ENCODE measurements at regions not wholly inside any gene's neighbourhood (a gene's known extent, or its start where the extent isn't known, plus 50 kb on each side); places are given as distances from the start of the nearest gene placed in this dataset.

DNA sequence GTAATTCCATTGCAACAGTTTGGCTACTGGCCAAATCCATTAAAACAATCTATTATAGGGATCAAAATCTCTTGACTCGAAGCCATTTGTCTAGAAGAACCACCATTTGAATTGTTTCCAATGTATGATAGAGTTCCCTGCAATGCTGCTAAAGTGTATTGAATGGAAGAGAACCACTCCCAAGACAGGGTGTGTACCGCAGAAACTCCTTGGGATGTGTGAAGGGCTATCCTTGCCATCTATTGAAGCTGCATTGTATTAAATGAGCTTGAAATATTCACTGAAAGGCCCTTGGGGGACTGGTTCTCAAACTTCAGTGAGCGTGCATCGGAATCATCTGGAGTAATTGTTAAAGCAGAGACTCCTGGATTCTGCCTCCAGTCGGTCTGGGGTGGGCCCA, 260.4 kb upstream of the MEIS1 start:
- TF ChIP-seq CREB1 (IDR thresholded peaks at IDR 0.05; ENCODE audit: low read depth) = no peak
- TF ChIP-seq, protein P1, sequence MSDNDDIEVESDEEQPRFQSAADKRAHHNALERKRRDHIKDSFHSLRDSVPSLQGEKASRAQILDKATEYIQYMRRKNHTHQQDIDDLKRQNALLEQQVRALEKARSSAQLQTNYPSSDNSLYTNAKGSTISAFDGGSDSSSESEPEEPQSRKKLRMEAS (IDR thresholded peaks at IDR 0.05) = no peak
- TF ChIP-seq YY1 (IDR thresholded peaks at IDR 0.05; ENCODE audit: low read depth) = no peak
- TF ChIP-seq FOXM1 (IDR thresholded peaks at IDR 0.05; ENCODE audit: borderline replicate concordance, low read depth) = no peak
- no peak for TF ChIP-seq CEBPB (IDR thresholded peaks at IDR 0.05)
- TF ChIP-seq TEAD4 (IDR thresholded peaks at IDR 0.05) = no peak
- TF ChIP-seq, protein P2, sequence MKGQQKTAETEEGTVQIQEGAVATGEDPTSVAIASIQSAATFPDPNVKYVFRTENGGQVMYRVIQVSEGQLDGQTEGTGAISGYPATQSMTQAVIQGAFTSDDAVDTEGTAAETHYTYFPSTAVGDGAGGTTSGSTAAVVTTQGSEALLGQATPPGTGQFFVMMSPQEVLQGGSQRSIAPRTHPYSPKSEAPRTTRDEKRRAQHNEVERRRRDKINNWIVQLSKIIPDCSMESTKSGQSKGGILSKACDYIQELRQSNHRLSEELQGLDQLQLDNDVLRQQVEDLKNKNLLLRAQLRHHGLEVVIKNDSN (IDR thresholded peaks at IDR 0.05) = no peak
- no peak for TF ChIP-seq ZBTB7A (IDR thresholded peaks at IDR 0.05; ENCODE audit: low read depth)
- no peak for TF ChIP-seq EP300 (IDR thresholded peaks at IDR 0.05; ENCODE audit: borderline replicate concordance)
- no peak for TF ChIP-seq EGR1 (IDR thresholded peaks at IDR 0.05)
- TF ChIP-seq NFIC (IDR thresholded peaks at IDR 0.05) = no peak
- no peak for TF ChIP-seq TAF1 (IDR thresholded peaks at IDR 0.05; ENCODE audit: low read depth)
- no peak for TF ChIP-seq RAD21 (IDR thresholded peaks at IDR 0.05; ENCODE audit: low read depth)
- no peak for TF ChIP-seq REST (IDR thresholded peaks at IDR 0.05; ENCODE audit: low read depth)
- no peak for TF ChIP-seq TCF12 (IDR thresholded peaks at IDR 0.05; ENCODE audit: low read depth)

DNA sequence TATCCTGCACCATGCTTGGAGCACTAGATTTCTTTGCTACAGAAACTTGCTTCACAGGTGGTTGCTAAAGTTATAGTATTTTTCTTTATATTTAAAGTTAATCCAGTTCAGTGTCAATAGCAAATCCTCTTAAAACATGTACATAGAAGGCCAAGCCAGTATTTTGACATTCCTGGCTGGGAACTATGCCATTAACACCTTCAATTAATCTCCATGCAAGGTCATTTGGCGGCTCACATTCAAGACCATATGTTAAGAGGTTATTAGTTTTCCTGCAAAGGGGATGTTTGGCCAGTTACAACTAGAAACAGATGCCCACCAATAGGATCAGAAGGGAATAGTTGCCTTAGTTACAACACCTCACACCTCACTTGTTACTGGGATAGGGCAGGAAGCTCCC, 261.3 kb upstream of the MEIS1 start:
- TF ChIP-seq, protein P2 (IDR thresholded peaks at IDR 0.05) = no peak
- TF ChIP-seq CEBPB (IDR thresholded peaks at IDR 0.05) = no peak
- no peak for TF ChIP-seq TEAD4 (IDR thresholded peaks at IDR 0.05)
- no peak for TF ChIP-seq YY1 (IDR thresholded peaks at IDR 0.05; ENCODE audit: low read depth)
- TF ChIP-seq REST (IDR thresholded peaks at IDR 0.05; ENCODE audit: low read depth) = no peak
- no peak for TF ChIP-seq FOXM1 (IDR thresholded peaks at IDR 0.05; ENCODE audit: borderline replicate concordance, low read depth)
- TF ChIP-seq TCF12 (IDR thresholded peaks at IDR 0.05; ENCODE audit: low read depth) = no peak
- TF ChIP-seq EP300 (IDR thresholded peaks at IDR 0.05; ENCODE audit: borderline replicate concordance) = no peak
- no peak for TF ChIP-seq CREB1 (IDR thresholded peaks at IDR 0.05; ENCODE audit: low read depth)
- no peak for TF ChIP-seq RAD21 (IDR thresholded peaks at IDR 0.05; ENCODE audit: low read depth)
- no peak for TF ChIP-seq NFIC (IDR thresholded peaks at IDR 0.05)
- no peak for TF ChIP-seq ZBTB7A (IDR thresholded peaks at IDR 0.05; ENCODE audit: low read depth)
- no peak for TF ChIP-seq TAF1 (IDR thresholded peaks at IDR 0.05; ENCODE audit: low read depth)
- TF ChIP-seq EGR1 (IDR thresholded peaks at IDR 0.05) = no peak
- TF ChIP-seq, protein P1 (IDR thresholded peaks at IDR 0.05) = no peak

- TF ChIP-seq, protein P2 (IDR thresholded peaks at IDR 0.05) = no peak
Measured at GRCh38 chr2:66171530-66171929, 263.4 kb upstream of the MEIS1 start.

GRCh38 chr2:66170744-66171330, 264.1 kb upstream of the MEIS1 start:
- TF ChIP-seq TAF1 (IDR thresholded peaks at IDR 0.05; ENCODE audit: low read depth) (no peak), EP300 (IDR thresholded peaks at IDR 0.05; ENCODE audit: borderline replicate concordance) (no peak)

DNA sequence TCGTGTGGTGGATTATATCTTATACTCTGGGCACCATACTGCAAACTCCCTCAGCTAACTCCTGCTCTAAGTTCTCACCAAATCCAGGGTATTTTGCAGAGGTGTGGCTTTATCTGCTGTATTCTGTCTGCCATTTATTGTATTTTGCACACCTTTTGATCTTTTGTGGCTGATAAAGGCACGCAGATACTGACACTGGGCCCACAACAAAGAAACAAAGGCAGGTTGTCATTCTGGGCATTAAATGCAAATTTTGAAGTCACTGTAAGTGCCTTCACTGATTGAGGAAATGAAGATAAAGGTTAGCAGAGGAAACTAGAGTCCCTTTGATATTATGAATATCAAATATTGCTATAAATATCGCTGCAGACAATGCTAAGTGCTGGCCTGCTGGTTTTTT, 265.8 kb upstream of the MEIS1 start:
- TF ChIP-seq EP300 (IDR thresholded peaks at IDR 0.05; ENCODE audit: borderline replicate concordance) (no peak), FOXM1 (IDR thresholded peaks at IDR 0.05; ENCODE audit: borderline replicate concordance, low read depth) (no peak), RAD21 (IDR thresholded peaks at IDR 0.05; ENCODE audit: low read depth) (no peak), YY1 (IDR thresholded peaks at IDR 0.05; ENCODE audit: low read depth) (no peak), ZBTB7A (IDR thresholded peaks at IDR 0.05; ENCODE audit: low read depth) (no peak), TEAD4 (IDR thresholded peaks at IDR 0.05) (no peak), TAF1 (IDR thresholded peaks at IDR 0.05; ENCODE audit: low read depth) (no peak), CREB1 (IDR thresholded peaks at IDR 0.05; ENCODE audit: low read depth) (no peak), CEBPB (IDR thresholded peaks at IDR 0.05) (no peak), EGR1 (IDR thresholded peaks at IDR 0.05) (no peak)
- TF ChIP-seq, protein P2 (IDR thresholded peaks at IDR 0.05) = no peak
- TF ChIP-seq, protein P1 (IDR thresholded peaks at IDR 0.05) = no peak
